GM23338 (cell line): ENCODE measurements at regions not wholly inside any gene's neighbourhood (a gene's known extent, or its start where the extent isn't known, plus 50 kb on each side); places are given as distances from the start of the nearest gene placed in this dataset.

Experiments used
- ATAC-seq: fragments of 200-7000 bp; cut with Tn5 transposase; 3 replicates; pipeline ENCODE4 v1.9.1; 2020
- DNase-seq: peaks from one replicate; pipeline ENCODE4 v3.0.0-alpha.2; 2015; ENCODE audit warnings: low spot score
- H2AFZ ChIP-seq: fragments of 200-600 bp; sonication (generic); 2 replicates; pipeline ENCODE4 v1.8.0; 2016; ENCODE audit warnings: antibody characterized with exemption, mild to moderate bottlenecking, moderate library complexity
- H3F3A ChIP-seq: fragments of 200-600 bp; sonication (generic); replicated peaks from 2 replicates; pipeline ENCODE4 v1.8.0; 2017; ENCODE audit warnings: antibody characterized with exemption, mixed run types, low read depth
- H3K27ac ChIP-seq: fragments of 200-600 bp; sonication (generic); 2 replicates; pipeline ENCODE4 v1.6.1; 2016; ENCODE audit warnings: low read depth
- H3K27me3 ChIP-seq: fragments of 200-600 bp; sonication (generic); 2 replicates; pipeline ENCODE4 v1.8.0; 2016; ENCODE audit warnings: mild to moderate bottlenecking, mixed run types, moderate library complexity; ENCODE audit not compliant: insufficient read depth
- H3K36me3 ChIP-seq: fragments of 200-600 bp; sonication (generic); 2 replicates; pipeline ENCODE4 v1.8.0; 2016; ENCODE audit warnings: mild to moderate bottlenecking; ENCODE audit not compliant: insufficient read depth
- H3K4me1 ChIP-seq: fragments of 200-600 bp; sonication (generic); 2 replicates; pipeline ENCODE4 v1.8.0; 2016; ENCODE audit warnings: mild to moderate bottlenecking, moderate library complexity; ENCODE audit not compliant: insufficient read depth
- H3K4me2 ChIP-seq: fragments of 200-600 bp; sonication (generic); 2 replicates; pipeline ENCODE4 v1.7.1; 2017; ENCODE audit warnings: mixed run types
- H3K4me3 ChIP-seq: fragments of 200-600 bp; sonication (generic); 2 replicates; pipeline ENCODE4 v1.6.1; 2016; ENCODE audit warnings: mixed run types
- H3K79me2 ChIP-seq: fragments of 200-600 bp; sonication (generic); replicated peaks from 2 replicates; pipeline ENCODE4 v1.8.0; 2017; ENCODE audit warnings: mild to moderate bottlenecking; ENCODE audit not compliant: insufficient read depth
- H3K9me2 ChIP-seq: fragments of 200-600 bp; sonication (generic); 2 replicates; pipeline ENCODE4 v1.8.0; 2017; ENCODE audit not compliant: insufficient read depth
- H4K20me1 ChIP-seq: fragments of 200-600 bp; sonication (generic); replicated peaks from 2 replicates; pipeline ENCODE4 v1.8.0; 2017; ENCODE audit warnings: mild to moderate bottlenecking; ENCODE audit not compliant: insufficient read depth
- H3K27ac Mint-ChIP-seq: 2 replicates; pipeline ENCODE4 v1.8.0; 2020; ENCODE audit warnings: inconsistent platforms, mild to moderate bottlenecking, moderate library complexity, mixed read lengths
- H3K27me3 Mint-ChIP-seq: 3 replicates; pipeline ENCODE4 v1.8.0; 2022; ENCODE audit warnings: low read depth, mild to moderate bottlenecking, moderate library complexity, mixed read lengths, inconsistent platforms; ENCODE audit not compliant: insufficient read depth, poor library complexity
- H3K36me3 Mint-ChIP-seq: 3 replicates; pipeline ENCODE4 v1.8.0; 2021; ENCODE audit warnings: low read depth, mild to moderate bottlenecking, inconsistent platforms, moderate library complexity, mixed read lengths
- H3K4me1 Mint-ChIP-seq: 3 replicates; pipeline ENCODE4 v1.8.0; 2020; ENCODE audit warnings: mild to moderate bottlenecking, inconsistent platforms, mixed read lengths
- H3K4me3 Mint-ChIP-seq: 3 replicates; pipeline ENCODE4 v1.8.0; 2021; ENCODE audit warnings: moderate library complexity, mild to moderate bottlenecking, inconsistent platforms, mixed read lengths
- H3K9me3 Mint-ChIP-seq: 3 replicates; pipeline ENCODE4 v1.8.0; 2020; ENCODE audit warnings: moderate library complexity, mild to moderate bottlenecking, inconsistent platforms, mixed read lengths
- CREB1 ChIP-seq: fragments of 250-450 bp; sonication (Bioruptor Pico); IDR thresholded peaks from 2 replicates; pipeline ENCODE4 v1.5.0; 2020; ENCODE audit warnings: low read depth, mild to moderate bottlenecking, moderate library complexity
- EZH2 ChIP-seq: fragments of 200-600 bp; sonication (generic); IDR thresholded peaks from one replicate; pipeline ENCODE4 v1.8.0; 2017; ENCODE audit warnings: antibody characterized with exemption, mild to moderate bottlenecking, low read depth; ENCODE audit not compliant: unreplicated experiment
- EZH2phosphoT487 ChIP-seq: fragments of 200-600 bp; sonication (generic); IDR thresholded peaks from one replicate; pipeline ENCODE4 v1.8.1; 2018; ENCODE audit warnings: antibody characterized with exemption; ENCODE audit not compliant: unreplicated experiment
- JUNB ChIP-seq: IDR thresholded peaks from one replicate; pipeline ENCODE4 v1.6.1; 2016; ENCODE audit warnings: antibody characterized with exemption; ENCODE audit not compliant: unreplicated experiment
- NANOG ChIP-seq: IDR thresholded peaks from 2 replicates; pipeline ENCODE4 v1.6.1; 2016; ENCODE audit warnings: antibody characterized with exemption, borderline replicate concordance
- POLR2AphosphoS5 ChIP-seq: IDR thresholded peaks from 2 replicates; pipeline ENCODE4 v1.6.1; 2016; ENCODE audit warnings: antibody characterized with exemption, low read depth
- STAT1 ChIP-seq: IDR thresholded peaks from one replicate; pipeline ENCODE4 v1.6.1; 2016; ENCODE audit warnings: antibody characterized with exemption; ENCODE audit not compliant: unreplicated experiment
- ZNF114 ChIP-seq: fragments of 250-450 bp; sonication (Bioruptor Pico); IDR thresholded peaks from 2 replicates; pipeline ENCODE4 v1.5.0; 2020; ENCODE audit warnings: mild to moderate bottlenecking, moderate library complexity
- ZNF331 ChIP-seq: fragments of 250-450 bp; sonication (Bioruptor Pico); IDR thresholded peaks from 2 replicates; pipeline ENCODE4 v1.5.0; 2020; ENCODE audit warnings: low read depth, mild to moderate bottlenecking, moderate library complexity
- TF ChIP-seq, protein P1 (sequence below), 2 experiments: fragments of 200-600 bp in 1 of 2; sonication (generic) in 1 of 2; conservative IDR thresholded peaks; 2 replicates each; pipeline versions ENCODE4 v1.5.1 to v1.6.1; 2016 to 2017; ENCODE audit warnings: antibody characterized with exemption in 2 of 2, low read depth in 2 of 2, mild to moderate bottlenecking in 2 of 2, moderate library complexity in 1 of 2
- TF ChIP-seq, protein P2 (sequence below): IDR thresholded peaks from 2 replicates; pipeline ENCODE4 v1.6.1; 2016; ENCODE audit warnings: antibody characterized with exemption
- TF ChIP-seq, protein P3 (sequence below): fragments of 250-450 bp; sonication (Bioruptor Pico); IDR thresholded peaks from 2 replicates; pipeline ENCODE4 v1.5.0; 2020; ENCODE audit warnings: mild to moderate bottlenecking, moderate library complexity

DNA sequence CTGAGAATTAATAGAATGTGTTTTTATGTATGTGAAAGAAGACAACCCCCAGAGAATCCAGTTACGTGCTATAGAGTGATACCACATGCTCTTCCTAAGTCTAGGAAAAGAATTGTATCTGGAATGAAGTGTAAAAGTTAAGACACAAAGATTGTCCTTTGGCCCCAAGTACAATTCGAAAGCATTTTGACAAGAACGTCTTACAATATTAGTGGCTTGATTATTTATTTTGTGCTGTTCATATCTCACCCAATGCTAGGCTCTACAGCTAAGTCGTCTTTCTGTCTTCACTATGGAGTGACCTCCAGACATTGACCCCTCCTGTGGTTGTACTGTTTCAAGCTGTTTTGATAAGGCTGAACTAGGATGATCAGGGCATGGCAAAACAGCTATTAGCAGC lies 345.7 kb upstream of the C2CD4B start (continued):
- TF ChIP-seq STAT1, result no peak
- TF ChIP-seq, protein P1, sequence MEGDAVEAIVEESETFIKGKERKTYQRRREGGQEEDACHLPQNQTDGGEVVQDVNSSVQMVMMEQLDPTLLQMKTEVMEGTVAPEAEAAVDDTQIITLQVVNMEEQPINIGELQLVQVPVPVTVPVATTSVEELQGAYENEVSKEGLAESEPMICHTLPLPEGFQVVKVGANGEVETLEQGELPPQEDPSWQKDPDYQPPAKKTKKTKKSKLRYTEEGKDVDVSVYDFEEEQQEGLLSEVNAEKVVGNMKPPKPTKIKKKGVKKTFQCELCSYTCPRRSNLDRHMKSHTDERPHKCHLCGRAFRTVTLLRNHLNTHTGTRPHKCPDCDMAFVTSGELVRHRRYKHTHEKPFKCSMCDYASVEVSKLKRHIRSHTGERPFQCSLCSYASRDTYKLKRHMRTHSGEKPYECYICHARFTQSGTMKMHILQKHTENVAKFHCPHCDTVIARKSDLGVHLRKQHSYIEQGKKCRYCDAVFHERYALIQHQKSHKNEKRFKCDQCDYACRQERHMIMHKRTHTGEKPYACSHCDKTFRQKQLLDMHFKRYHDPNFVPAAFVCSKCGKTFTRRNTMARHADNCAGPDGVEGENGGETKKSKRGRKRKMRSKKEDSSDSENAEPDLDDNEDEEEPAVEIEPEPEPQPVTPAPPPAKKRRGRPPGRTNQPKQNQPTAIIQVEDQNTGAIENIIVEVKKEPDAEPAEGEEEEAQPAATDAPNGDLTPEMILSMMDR (conservative IDR thresholded peaks at IDR 0.05; ENCODE audit: low read depth in 2 of 2), result no peak
- TF ChIP-seq CREB1 (CRISPR knock-in tag), result no peak
- no peak for TF ChIP-seq EZH2phosphoT487
- no peak for TF ChIP-seq JUNB

DNA sequence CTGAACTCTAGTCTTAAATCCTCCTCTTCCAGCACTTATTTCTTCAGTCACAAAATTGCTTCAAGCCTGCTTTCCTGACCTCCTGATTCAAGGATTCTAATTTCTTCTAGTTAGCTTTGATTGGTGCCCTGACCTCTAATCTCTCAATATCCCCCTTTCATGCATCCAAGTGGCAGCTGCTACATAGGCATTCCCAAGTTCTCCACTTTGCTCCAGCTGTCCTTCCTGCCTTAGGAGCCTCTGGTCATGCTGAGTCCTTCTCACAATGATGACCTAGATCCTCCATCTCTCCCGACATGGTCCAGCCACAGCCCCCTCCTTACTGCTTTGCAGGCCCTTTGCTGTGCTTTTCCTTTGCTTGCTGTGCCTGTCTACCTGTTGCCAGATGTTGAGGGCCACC lies 347.8 kb upstream of the C2CD4B start:
- peaks cover 4% of the 10 kb centered on the region for H3K27me3 Mint-ChIP-seq
- no peak overlapping the region for H3K4me2 ChIP-seq
- H3K27me3 ChIP-seq, result no peaks in the 10 kb centered on the region
- no peak for DNase-seq
- no peak overlapping the region for H3K4me3 ChIP-seq
- H3K4me1 ChIP-seq, result peaks cover 18% of the 10 kb centered on the region
- no peak for ATAC-seq
- no peak overlapping the region for H3K27ac ChIP-seq
- no peak overlapping the region for H3K4me3 Mint-ChIP-seq
- H3K79me2 ChIP-seq, result no peaks in the 10 kb centered on the region
- H3K36me3 Mint-ChIP-seq, result no peaks in the 10 kb centered on the region
- peaks cover 31% of the 10 kb centered on the region for H3K4me1 Mint-ChIP-seq
- no peaks in the 10 kb centered on the region for H3K9me2 ChIP-seq
- TF ChIP-seq CREB1 (CRISPR knock-in tag) (no peak), EZH2 (no peak), ZNF114 (CRISPR knock-in tag) (no peak), ZNF331 (CRISPR knock-in tag) (no peak), EZH2phosphoT487 (no peak), STAT1 (no peak), JUNB (no peak), POLR2AphosphoS5 (no peak), NANOG (no peak)
- TF ChIP-seq, protein P2, sequence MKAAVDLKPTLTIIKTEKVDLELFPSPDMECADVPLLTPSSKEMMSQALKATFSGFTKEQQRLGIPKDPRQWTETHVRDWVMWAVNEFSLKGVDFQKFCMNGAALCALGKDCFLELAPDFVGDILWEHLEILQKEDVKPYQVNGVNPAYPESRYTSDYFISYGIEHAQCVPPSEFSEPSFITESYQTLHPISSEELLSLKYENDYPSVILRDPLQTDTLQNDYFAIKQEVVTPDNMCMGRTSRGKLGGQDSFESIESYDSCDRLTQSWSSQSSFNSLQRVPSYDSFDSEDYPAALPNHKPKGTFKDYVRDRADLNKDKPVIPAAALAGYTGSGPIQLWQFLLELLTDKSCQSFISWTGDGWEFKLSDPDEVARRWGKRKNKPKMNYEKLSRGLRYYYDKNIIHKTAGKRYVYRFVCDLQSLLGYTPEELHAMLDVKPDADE, result no peak
- TF ChIP-seq, protein P1 (conservative IDR thresholded peaks at IDR 0.05; ENCODE audit: low read depth in 2 of 2), result no peak
- TF ChIP-seq, protein P3, sequence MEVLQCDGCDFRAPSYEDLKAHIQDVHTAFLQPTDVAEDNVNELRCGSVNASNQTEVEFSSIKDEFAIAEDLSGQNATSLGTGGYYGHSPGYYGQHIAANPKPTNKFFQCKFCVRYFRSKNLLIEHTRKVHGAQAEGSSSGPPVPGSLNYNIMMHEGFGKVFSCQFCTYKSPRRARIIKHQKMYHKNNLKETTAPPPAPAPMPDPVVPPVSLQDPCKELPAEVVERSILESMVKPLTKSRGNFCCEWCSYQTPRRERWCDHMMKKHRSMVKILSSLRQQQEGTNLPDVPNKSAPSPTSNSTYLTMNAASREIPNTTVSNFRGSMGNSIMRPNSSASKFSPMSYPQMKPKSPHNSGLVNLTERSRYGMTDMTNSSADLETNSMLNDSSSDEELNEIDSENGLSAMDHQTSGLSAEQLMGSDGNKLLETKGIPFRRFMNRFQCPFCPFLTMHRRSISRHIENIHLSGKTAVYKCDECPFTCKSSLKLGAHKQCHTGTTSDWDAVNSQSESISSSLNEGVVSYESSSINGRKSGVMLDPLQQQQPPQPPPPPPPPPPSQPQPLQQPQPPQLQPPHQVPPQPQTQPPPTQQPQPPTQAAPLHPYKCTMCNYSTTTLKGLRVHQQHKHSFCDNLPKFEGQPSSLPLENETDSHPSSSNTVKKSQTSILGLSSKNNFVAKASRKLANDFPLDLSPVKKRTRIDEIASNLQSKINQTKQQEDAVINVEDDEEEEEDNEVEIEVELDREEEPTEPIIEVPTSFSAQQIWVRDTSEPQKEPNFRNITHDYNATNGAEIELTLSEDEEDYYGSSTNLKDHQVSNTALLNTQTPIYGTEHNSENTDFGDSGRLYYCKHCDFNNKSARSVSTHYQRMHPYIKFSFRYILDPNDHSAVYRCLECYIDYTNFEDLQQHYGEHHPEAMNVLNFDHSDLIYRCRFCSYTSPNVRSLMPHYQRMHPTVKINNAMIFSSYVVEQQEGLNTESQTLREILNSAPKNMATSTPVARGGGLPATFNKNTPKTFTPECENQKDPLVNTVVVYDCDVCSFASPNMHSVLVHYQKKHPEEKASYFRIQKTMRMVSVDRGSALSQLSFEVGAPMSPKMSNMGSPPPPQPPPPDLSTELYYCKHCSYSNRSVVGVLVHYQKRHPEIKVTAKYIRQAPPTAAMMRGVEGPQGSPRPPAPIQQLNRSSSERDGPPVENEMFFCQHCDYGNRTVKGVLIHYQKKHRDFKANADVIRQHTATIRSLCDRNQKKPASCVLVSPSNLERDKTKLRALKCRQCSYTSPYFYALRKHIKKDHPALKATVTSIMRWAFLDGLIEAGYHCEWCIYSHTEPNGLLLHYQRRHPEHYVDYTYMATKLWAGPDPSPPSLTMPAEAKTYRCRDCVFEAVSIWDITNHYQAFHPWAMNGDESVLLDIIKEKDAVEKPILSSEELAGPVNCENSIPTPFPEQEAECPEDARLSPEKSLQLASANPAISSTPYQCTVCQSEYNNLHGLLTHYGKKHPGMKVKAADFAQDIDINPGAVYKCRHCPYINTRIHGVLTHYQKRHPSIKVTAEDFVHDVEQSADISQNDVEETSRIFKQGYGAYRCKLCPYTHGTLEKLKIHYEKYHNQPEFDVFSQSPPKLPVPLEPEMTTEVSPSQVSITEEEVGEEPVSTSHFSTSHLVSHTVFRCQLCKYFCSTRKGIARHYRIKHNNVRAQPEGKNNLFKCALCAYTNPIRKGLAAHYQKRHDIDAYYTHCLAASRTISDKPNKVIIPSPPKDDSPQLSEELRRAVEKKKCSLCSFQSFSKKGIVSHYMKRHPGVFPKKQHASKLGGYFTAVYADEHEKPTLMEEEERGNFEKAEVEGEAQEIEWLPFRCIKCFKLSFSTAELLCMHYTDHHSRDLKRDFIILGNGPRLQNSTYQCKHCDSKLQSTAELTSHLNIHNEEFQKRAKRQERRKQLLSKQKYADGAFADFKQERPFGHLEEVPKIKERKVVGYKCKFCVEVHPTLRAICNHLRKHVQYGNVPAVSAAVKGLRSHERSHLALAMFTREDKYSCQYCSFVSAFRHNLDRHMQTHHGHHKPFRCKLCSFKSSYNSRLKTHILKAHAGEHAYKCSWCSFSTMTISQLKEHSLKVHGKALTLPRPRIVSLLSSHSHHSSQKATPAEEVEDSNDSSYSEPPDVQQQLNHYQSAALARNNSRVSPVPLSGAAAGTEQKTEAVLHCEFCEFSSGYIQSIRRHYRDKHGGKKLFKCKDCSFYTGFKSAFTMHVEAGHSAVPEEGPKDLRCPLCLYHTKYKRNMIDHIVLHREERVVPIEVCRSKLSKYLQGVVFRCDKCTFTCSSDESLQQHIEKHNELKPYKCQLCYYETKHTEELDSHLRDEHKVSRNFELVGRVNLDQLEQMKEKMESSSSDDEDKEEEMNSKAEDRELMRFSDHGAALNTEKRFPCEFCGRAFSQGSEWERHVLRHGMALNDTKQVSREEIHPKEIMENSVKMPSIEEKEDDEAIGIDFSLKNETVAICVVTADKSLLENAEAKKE (CRISPR knock-in tag), result no peak
- no peak overlapping the region for H3K27ac Mint-ChIP-seq
- H4K20me1 ChIP-seq, result no peaks in the 10 kb centered on the region
- no peaks in the 10 kb centered on the region for H3K9me3 Mint-ChIP-seq
- H3F3A ChIP-seq, result no peaks in the 10 kb centered on the region
- H2AFZ ChIP-seq, result no peak overlapping the region
- H3K36me3 ChIP-seq, result no peaks in the 10 kb centered on the region
